ENCODE measurements at regions not wholly inside any gene's neighbourhood (a gene's known extent, or its start where the extent isn't known, plus 50 kb on each side); places are given as distances from the start of the nearest gene placed in this dataset.

DNA sequence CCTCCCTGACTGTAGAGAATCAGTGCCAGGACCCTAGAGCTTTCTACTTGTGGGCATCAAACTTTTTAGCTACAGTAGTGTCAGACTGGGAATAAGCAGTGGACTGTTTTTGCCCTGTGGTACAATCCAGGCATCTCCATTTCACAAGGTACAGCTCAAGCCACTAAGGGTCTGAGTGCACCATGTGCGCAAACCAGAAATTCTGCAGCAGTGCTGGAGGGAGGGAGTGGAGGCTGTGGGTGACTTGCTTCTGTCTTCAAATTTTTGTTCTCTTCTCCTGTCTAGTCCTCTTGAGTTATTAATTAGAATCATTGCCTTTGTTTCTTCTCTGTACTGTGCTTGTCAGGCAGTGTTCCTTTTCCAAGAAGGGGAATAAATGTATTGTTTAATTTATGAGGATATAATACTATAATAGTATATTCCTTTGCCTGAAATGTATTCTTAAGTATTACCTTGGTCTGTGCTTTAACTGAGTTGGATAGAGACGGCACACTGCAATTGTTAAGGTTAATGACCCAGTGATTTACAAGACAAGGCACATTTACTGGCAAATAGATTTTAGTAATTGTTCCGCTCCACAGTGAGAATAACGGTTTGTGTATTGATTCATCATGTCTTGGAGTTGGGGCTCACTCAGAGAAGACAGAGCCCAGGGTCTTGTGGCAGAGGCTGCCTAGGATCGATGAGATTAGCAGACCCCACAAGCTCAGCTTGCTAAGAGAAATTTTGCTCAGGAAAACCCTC is 390.6 kb upstream of the CFAP20DC start:
- no peak for DNase-seq

DNA sequence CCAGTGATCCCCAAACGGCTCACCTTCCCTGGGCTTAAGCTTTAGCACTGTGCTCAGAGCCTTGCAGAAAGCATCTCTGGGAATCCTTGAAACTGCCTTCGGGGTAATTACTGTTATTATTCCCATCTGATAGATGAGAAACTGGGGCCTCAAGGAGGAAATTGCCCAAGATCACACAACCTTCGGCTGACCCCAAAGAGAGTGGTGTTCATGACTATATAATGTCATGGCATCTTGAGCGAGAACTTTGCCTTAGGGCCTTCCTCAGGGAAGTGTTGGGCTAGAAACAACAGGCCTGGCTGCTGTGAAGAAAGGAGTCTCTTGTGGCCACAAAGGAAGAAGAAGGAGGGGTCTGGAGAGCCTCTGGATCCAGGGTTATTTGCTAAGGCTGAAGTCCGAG is 388.7 kb upstream of the CFAP20DC start:
- no peak for DNase-seq

DNA sequence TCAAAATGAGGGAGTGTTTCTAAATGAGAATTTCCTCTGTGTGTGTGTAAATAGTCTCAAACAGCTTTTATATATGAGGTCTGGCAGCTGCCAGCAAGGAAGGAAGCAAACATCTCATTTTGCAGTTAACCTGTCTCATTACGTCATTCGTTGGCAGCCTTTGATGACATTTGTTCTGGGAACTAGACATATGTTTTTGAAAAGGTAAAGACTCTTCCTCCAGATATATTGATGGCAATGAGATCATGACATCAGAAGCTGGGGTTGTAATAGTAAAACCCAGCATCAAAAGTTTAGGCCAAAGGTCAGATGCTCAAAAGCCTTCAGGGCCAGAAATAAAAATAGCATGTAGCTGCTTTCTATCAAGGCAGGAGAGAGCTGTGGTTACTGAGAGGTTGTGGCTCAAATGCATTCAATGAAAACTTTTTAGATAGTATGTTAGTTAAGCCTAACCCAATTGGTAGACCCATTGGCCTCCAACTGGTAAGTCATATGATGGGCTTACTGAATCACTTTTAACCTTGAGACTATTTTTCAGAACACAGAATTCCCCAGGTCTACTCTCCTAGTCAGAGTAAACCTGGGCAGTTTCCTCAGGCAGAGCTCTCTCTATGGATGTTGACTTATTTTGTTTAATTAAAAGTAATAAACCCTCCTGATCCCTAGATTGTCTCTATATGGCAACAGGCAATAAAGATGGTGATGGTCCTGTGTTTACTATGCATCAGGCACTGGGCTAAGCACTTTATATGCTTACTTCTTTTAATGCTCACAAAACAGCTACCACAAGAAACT is 386.5 kb upstream of the CFAP20DC start:
- no peak for DNase-seq

DNA sequence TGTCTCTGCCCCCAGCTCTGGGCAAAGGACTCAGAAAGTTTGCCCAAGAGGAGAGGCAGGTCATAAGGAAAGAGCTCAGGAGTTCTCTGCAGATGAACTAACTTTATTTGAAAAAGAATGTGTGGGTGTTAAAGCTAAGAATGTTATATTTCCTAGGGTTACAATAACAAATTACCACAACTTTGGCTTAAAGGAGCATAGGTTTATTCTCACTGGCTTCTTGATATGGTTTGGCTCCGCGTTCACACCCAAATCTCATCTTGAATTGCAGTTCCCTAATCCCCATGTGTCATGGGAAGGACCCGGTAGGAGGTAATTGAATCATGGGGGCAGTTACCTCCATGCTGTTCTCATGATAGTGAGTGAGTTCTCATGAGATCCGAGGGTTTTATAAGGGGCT is 383.7 kb upstream of the CFAP20DC start:
- no peak for DNase-seq

DNA sequence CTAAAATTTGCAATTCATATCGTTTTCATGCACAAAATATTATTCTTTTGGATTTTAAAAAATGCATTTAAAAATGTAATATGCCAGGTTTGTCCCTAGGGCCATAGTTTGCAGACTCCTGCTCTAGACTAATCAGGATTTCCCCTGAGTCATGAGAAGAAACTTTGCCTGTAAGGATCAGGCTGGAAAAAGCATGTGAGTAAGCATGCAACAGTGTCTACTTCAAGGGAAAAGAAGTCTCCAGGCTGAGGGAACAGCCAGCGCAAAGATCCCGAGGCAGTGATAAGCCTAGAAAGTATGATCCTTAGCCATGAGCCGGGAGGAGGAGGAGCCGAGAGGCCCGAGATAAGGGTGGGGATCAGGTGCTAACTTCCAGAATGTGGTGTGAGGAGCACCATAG is 382.8 kb upstream of the CFAP20DC start:
- no peak for DNase-seq

DNA sequence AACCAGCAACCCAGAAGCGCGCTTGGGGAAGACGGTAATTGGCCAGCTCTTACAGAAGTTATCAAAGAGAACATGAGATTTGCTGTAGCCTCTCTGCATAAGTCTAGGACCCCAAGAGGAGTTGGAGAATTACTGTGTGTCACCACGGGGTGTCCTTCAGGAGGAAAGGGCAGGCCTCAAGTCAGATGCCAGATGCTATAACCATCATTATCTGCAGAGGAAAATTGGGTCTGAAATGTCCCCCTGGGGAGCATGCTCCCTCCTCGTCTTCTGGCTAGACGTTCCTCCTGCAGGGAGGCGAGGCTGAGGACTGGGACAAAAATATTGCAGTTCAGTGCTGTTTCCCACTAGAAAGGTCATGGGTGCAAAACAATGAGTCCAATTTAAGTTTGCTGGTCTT is 380.5 kb upstream of the CFAP20DC start:
- DNase-seq = no peak

DNA sequence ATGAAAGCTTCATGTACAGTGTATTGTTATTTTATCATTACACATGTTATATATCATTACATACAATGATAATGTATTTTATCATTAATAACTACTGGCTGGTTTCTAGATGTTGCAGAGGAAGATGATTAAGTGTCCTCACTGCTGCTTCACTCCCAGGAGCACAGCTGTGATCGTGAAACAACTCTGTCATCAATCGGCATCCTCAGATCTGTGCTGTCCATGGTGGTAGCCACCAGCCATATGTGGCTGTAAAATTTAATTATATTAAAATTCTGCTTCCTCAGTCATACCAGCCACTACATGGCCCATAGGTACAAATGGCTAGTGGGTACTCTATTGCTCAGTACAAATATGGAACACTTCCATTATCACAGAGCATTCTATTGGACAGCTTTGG is 379.4 kb upstream of the CFAP20DC start:
- DNase-seq = no peak

DNA sequence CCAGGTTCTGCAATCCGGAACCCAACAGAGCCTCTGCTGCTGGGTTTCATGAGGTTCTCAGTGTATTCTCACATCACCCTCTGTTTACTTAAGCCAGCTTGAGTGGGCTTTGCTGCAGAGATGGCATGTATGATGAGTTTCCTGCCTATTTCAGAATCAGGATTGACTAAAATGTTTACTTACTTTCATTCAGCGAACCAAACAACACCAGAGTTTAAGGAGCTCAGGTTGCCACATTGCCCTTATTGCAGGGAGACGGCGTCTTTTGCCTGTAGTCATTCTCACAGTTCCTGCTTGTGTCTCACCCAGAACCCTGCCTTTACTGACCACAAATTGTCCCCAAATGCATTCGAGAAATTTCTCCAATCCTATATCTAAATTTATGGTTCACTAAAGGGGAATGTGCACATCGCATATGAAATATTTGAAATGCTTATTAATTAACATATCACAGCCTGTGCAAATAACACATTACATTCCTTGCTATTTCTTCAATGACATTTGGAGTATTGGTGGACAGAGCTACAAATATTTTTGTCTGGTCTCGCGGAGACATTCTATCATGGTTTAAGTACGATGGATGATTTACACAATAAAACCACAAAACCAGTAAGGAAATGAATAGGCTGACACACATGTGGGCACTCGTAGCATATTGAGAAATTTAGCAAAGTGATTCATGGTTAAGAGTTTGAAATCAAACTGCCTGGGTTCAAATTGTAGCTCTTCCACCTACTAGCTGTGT is 377.2 kb upstream of the CFAP20DC start:
- no peak for DNase-seq

DNA sequence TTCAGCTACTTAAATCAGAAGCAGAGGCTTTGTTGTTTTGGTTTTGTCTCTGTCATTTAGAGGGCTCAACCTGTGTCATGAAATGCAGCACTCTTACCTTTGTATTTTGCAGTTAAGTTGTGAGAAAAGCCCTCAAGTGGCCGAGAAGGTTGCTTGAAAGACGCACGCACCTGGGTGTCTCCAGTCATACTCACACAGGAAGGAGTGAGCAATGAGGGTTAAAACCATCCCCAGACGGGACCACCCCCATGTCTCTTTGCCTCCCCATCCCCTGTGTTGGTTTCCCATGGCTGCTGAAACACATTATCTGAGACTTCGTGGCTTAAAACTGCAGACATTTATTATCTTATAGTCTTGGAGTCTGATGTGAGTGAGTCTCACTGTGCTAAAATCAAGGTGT is 376.1 kb upstream of the CFAP20DC start:
- no peak for DNase-seq

DNA sequence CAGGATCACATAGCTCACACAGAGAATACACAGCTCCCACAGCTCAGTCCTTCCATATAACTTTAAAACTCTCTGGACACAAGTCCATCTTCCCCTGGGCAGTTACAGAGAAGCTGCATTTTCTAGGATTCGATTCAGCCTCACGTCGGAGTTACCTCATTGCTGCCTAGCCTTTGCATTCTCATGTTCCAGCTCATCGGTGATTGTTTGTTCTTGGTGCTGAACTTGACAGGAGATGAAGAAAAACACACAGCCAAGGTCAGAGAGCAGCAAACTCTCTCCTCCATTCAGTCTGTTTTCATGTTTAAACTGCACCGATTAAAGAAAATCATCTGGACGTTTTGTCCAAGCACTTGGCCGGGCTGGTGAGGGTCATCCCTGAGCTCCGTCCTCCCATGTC is 375.5 kb upstream of the CFAP20DC start:
- no peak for DNase-seq

DNA sequence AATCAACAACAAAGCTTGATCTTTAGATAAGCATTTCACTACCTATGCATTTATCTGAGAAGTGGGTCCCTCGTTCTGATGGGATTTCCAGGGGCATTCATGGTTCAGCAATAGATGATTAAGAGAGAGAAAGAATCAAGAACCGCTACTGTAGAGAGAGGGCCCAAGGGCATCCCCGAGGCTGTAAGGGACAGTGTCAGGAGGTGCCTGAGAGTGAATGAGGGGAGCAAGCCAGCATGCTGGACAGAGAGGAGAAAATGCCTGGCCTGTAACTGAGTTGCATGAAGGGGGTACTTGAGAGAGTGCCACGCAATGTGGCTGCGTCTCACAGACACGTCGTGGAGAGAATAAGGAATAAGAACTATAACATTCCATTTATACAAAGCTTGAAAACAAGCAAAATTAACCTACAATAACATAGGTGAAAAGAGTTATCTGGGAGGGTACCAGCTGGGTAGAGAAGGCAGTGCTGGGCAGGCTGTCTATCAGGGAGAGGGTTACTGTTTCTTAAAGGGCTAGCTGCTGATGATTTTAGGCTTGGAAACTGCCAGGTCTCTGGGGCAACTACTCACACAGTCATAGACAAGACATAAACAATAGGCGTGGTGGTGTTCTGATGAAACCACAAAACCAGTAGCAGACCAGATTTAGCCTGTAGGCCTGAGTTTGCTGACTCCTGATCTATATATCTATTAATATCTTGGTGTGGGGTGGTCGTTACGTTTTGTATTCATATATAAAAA is 374.6 kb upstream of the CFAP20DC start:
- no peak for DNase-seq

DNA sequence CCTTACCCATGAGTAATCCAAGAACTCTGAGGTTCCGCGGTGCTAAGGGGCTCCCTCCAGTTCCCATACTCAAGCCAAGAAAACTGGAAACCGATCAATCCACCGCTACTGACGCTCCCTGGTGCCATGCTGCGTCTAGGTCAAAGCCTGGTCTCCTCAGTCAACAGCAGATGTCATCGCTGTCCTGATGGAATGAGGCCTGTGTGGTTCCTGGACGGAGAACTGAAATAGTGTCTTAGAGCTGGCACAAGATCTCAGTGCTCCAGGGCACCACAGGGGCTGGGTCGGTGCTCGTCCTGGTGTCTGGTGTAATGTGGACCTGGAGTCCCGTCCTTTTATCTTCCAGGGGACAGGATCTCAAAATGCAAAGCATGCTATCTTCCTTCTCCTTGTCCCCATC is 373.9 kb upstream of the CFAP20DC start:
- no peak for DNase-seq

DNA sequence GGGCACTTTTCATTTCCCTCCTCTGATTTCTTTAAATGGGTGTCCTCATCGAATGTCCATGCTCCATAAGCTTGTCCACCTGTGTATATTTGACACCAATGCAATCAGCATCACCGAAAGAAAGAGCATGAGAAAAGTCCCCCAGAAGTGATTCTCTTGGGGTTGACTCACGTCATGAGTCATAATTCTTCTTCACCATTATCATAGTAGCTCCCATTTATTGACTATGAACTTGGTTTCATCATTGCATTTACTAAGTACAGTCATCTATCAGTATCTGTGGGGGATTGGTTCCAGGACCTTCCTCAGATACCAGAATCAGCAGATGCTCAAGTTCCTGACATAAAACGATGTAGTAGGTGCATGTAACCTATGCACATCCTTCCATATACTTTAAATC is 372.5 kb upstream of the CFAP20DC start:
- DNase-seq = no peak

DNA sequence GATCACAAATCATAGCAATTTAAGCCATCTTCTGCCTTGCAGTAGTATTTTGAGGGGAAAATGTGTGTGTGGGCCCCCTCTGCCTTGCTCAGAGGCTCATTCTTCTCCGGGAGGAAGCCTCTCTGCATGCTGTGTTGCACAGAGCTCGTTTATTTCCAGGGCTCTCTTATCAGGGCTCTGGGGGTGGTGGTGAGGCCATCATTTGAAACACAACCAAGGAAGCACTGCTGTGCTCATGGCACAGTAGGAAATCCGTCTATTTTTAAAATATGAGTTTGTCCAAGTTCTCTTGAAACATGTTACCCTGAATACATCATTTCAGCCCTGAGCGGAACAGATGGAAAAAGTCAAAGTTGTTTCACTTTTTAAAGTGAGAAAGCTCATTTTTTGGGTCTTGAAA is 369.0 kb upstream of the CFAP20DC start:
- no peak for DNase-seq

DNA sequence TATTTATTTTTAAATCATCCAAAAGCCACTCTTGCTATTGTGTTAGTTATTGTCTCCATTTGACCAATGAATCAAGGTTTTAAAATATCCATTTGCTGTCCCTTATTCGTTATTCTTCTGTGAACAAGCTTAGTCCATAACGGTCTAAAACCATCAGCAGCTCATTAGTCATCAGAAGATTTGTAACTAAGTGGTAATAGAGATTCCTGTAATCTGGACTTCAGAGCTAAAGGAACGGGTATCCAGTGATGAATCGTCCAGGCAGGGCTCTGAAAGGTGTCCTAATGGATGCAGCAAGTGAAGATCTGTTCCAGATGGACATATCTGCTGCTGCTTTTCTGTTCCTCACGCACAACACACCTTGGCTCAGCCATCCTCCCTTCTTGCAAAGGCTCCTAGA is 362.7 kb upstream of the CFAP20DC start:
- no peak for DNase-seq

DNA sequence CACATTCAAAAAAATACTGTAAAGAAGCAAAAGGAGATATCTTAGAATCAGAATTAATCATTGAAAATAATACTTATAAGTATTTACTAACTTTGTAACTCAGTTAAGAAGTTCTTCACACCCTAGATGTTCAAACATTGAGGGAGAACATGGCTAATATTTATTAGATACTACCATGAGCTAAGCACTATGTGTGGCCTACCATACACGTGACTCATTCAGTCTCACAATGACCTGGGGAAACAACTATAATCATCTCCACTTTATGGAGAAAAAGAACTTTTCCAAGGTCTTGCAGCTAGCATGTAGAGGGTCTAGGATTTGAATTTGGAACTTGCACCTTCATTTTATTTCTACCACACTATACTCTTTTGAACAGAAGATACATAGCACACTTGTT is 361.9 kb upstream of the CFAP20DC start:
- DNase-seq = no peak

DNA sequence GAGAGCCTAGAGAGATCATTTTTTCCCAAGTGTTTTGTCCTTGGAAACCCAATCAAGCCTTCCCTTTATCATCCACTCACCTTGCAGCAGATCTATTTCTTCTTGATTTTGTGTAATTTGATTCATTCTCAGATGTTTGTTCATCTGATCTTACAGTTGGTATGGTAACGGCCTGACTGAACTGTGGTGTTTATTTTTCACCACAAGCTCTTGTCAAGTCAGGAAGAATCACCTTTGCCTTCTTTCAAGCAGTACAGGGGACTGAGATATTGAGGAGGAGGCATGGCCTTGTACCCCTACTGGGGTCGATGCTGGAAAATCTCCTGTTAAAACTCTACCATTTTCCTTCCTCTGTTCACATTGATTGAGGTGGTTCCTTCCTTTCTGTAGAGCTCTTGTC is 361.4 kb upstream of the CFAP20DC start:
- DNase-seq = no peak

DNA sequence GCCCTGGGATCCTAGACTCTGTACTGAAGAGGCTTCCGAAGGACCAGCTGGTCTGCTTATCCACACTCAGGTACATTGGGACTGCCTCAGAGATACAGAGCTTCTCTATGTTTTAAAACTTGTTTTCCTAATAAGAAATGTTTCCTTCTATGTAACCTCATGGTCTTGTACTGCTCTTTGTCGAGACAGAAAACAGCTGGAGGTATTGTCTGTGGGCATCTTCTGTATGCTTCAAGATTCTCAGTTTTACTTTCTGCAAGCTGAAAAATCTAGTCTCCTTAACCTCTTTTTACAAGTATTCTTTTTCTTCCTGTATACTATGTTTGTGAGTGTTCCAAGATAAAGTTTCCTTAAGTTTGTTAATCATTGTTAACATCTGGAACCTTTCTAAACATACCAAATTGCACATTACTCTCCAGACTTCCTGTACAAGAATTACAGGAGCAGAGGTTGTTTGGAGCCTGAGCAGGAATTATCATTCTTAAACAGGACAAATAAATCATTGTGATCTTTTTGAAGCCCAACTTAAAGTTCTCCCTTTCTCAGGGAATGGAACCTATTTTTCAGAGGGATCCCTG is 358.3 kb upstream of the CFAP20DC start:
- DNase-seq = no peak

DNA sequence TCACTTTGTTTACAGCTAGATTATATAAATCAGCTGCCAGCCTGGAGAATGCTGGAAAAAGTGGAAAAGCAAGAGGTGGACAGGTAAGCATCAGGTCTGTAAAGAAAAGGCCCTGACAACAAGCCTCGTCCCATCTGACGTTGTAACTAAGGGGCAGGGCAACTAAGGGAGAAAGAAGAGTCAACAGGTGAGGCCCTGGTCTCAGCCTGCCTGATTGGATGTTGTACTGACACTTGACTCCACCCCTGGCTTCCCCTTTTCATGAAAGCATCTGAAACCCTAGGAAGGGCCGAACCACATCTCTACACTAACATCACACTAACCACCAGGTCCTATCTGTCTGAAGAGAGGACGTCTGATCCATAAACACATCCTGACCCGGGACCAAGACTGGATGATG is 357.6 kb upstream of the CFAP20DC start:
- no peak for DNase-seq

DNA sequence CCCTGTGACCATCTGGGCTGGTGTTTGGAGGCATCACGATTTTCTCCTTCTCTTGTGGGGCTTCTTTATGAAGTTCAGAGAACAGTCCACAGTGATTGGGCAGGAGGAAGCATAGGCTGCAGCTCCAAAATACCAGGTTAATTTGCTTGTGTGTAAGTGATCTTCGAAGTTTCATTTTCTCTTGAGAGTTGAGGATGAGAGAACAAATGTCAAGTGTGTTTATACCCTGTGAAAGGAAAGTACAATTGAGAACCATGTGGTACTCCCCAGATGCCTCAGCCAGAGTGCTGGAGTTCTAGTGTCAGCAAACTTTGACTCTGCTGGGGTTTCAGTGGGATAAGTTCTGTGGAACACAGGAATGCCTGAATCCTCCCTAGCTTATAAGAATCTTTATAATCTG is 357.1 kb upstream of the CFAP20DC start:
- DNase-seq = no peak

DNA sequence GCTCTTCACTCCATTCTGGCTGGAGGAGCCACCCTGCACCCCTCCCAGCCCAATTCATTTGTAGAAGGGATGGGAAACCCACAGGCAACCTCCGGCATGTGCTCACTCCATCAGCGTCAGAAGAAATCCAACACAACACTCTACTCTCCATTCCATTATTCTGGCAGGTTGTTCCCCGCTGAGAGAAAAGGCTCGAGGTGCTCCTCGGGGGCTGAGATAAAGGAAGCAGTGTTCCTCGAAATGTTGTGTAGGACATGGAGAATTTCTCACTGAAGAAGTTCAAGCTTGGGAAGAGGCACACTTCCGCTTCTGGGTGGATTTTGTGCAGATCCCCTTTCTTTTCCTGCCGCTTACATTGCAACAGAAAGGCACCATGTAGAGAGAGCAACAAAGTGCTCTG is 355.0 kb upstream of the CFAP20DC start:
- DNase-seq = no peak

DNA sequence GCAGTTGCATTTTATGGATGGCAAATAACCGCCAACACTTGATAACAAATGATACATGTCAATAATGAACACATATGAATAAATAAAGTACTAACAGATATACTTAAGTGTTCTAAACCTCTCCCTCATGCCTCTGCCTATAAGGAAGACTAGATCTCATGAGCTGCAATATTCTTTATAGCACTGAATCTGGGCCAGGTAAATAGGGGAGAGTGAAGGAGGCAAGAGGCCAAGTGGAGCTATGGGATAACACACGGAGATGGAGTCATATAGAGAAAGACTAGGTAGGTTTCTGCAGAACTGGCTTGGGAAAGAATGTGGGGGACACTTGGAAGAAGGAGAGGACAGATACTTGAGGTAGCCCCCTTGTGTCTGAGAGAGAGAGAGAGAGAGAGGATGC is 354.2 kb upstream of the CFAP20DC start:
- no peak for DNase-seq

DNA sequence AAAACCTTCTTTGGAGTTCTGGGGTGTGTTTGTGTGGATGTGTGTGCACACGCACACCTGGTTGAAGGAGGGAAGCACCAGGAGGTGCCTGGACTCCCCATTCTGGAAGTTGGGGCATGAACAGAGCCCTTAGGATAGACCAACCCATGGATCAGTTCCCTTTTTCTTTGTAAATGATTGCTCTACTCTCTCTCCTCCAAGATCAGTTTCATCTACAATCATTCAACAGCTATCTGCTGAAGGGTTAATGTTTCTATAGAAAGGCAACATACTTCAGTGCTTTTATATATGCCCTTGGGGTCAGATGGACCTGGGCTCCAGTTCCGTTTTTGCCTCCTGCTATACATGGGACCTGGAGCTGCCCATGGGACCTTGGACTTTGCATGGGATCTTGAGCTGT is 352.1 kb upstream of the CFAP20DC start:
- DNase-seq = no peak

Measured in NCI-H510A treated with DMSO at 0.1 percent for 48 hours (cell line).